ENCODE measurements at regions not wholly inside any gene's neighbourhood (a gene's known extent, or its start where the extent isn't known, plus 50 kb on each side); places are given as distances from the start of the nearest gene placed in this dataset.
"Not testable (repeated sequence)": the region's sequence is repeated elsewhere in the genome, so short reads cannot be mapped to it uniquely, and the experiment has no call there.

GRCh38 chr3:162558016-162558415 lies 1061.4 kb downstream of the OTOL1 start:
- DNase-seq: no peak

GRCh38 chr3:162568706-162569105 lies 1072.1 kb downstream of the OTOL1 start:
- DNase-seq: no peak

GRCh38 chr3:162569314-162569713 lies 1072.7 kb downstream of the OTOL1 start:
- DNase-seq: no peak

- DNase-seq: no peak
Observed at GRCh38 chr3:162584986-162585385, 1088.4 kb downstream of the OTOL1 start.

- DNase-seq: no peak
Observed at GRCh38 chr3:162586591-162586990, 1090.0 kb downstream of the OTOL1 start.

GRCh38 chr3:162597226-162597625 lies 1100.6 kb downstream of the OTOL1 start:
- DNase-seq: no peak

GRCh38 chr3:162598500-162598899 lies 1101.9 kb downstream of the OTOL1 start:
- DNase-seq: not testable (repeated sequence)

GRCh38 chr3:162599742-162600141 lies 1103.1 kb downstream of the OTOL1 start:
- DNase-seq: not testable (repeated sequence)

GRCh38 chr3:162601101-162601670 lies 1104.6 kb downstream of the OTOL1 start:
- DNase-seq: no peak

- DNase-seq: no peak
Observed at GRCh38 chr3:162602619-162603018, 1106.0 kb downstream of the OTOL1 start.

- DNase-seq: no peak
Observed at GRCh38 chr3:162605651-162606204, 1109.1 kb downstream of the OTOL1 start.

- DNase-seq: no peak
Observed at GRCh38 chr3:162610261-162610660, 1113.7 kb downstream of the OTOL1 start.

- no peak for DNase-seq
Observed at GRCh38 chr3:162612991-162613390, 1116.4 kb downstream of the OTOL1 start.

- DNase-seq: no peak
Observed at GRCh38 chr3:162626172-162626571, 1129.6 kb downstream of the OTOL1 start.

- no peak for DNase-seq
Observed at GRCh38 chr3:162628531-162628930, 1131.9 kb downstream of the OTOL1 start.

- no peak for DNase-seq
Observed at GRCh38 chr3:162629372-162629771, 1132.8 kb downstream of the OTOL1 start.

- no peak for DNase-seq
Observed at GRCh38 chr3:162632672-162633071, 1136.1 kb downstream of the OTOL1 start.

- not testable (repeated sequence) for DNase-seq
Observed at GRCh38 chr3:162640208-162640607, 1143.6 kb downstream of the OTOL1 start.

- no peak for DNase-seq
Observed at GRCh38 chr3:162641317-162641716, 1144.7 kb downstream of the OTOL1 start.

GRCh38 chr3:162641907-162642306 lies 1145.3 kb downstream of the OTOL1 start:
- no peak for DNase-seq

GRCh38 chr3:162643245-162643644 lies 1146.6 kb downstream of the OTOL1 start:
- no peak for DNase-seq

- DNase-seq: no peak
Observed at GRCh38 chr3:162647321-162647720, 1150.7 kb downstream of the OTOL1 start.

GRCh38 chr3:162658003-162658402 lies 1161.4 kb downstream of the OTOL1 start:
- DNase-seq: no peak

GRCh38 chr3:162665684-162666391 lies 1169.2 kb downstream of the OTOL1 start:
- DNase-seq: no peak
